ENCODE measurements at regions not wholly inside any gene's neighbourhood (a gene's known extent, or its start where the extent isn't known, plus 50 kb on each side); places are given as distances from the start of the nearest gene placed in this dataset.

GRCh38 chr12:68559984-68560850 lies 50.5 kb upstream of the RAP1B start:
- no peak overlapping the region for H3K27ac ChIP-seq
- TF ChIP-seq CTCF (conservative IDR thresholded peaks at IDR 0.05) (no peak), ZFX (IDR thresholded peaks at IDR 0.05) (no peak)

GRCh38 chr12:68560851-68561422 lies 49.8 kb upstream of the RAP1B start:
- TF ChIP-seq CTCF (conservative IDR thresholded peaks at IDR 0.05) (no peak), ZFX (IDR thresholded peaks at IDR 0.05) (no peak)
- H3K27ac ChIP-seq, result no peak overlapping the region

All from C4-2B (cell line).